HepG2 (cell line): ENCODE measurements at regions not wholly inside any gene's neighbourhood (a gene's known extent, or its start where the extent isn't known, plus 50 kb on each side); places are given as distances from the start of the nearest gene placed in this dataset.

ENCODE experiments used
- ATAC-seq: fragments of 200-7000 bp; cut with Tn5 transposase; 3 replicates; pipeline ENCODE4 v1.9.1; 2020; ENCODE audit warnings: mild to moderate bottlenecking, moderate library complexity
- BruUV-seq: library from RNA; stranded (reverse); fragments of 400-500 nt; replicated peaks from 2 replicates; lab custom pipeline; 2021; lab: Mats Ljungman, UMichigan
- CTCF ChIA-PET: fragments of 300-600 bp; formaldehyde crosslinking; extraction: SDS; loops from one replicate; lab custom pipeline; 2021; ENCODE audit warnings: low total read pairs, inconsistent platforms, low intra/inter-chr PET ratio; lab: Yijun Ruan, JAX
- POLR2A ChIA-PET: fragments of 350-600 bp; sonication (Branson Sonifier 250); formaldehyde crosslinking; loops from one replicate; lab custom pipeline; 2020; ENCODE audit warnings: antibody characterized with exemption, inconsistent platforms; lab: Yijun Ruan, JAX
- DNase-seq: peaks from one replicate; pipeline ENCODE4 v3.0.0-alpha.2; 2015; ENCODE audit warnings: low spot score
- FAIRE-seq: peaks from 3 replicates; lab custom pipeline; 2011; peaks lifted over from hg19 to GRCh38; lab: Jason Lieb, UNC
- H2AFZ ChIP-seq: one replicate; pipeline ENCODE4 v1.6.1; 2011; ENCODE audit warnings: low read length, inconsistent platforms
- H3K27ac ChIP-seq: fragments of 300-600 bp; 3 replicates; pipeline ENCODE4 v1.8.0; 2011; ENCODE audit warnings: mixed run types, mild to moderate bottlenecking, mixed read lengths, low read length, inconsistent platforms; ENCODE audit not compliant: insufficient read depth; ENCODE audit errors: extremely low read length
- H3K27me3 ChIP-seq, 2 experiments: fragments of 200-600 bp in 1 of 2; 2 replicates in 1 of 2; 3 replicates in 1 of 2; pipeline versions ENCODE4 v1.6.0 to v1.8.0; 2011; ENCODE audit warnings: low read length in 2 of 2, mild to moderate bottlenecking in 2 of 2, moderate library complexity in 2 of 2, inconsistent platforms in 1 of 2; ENCODE audit not compliant: insufficient read depth in 2 of 2, control insufficient read depth in 1 of 2
- H3K36me3 ChIP-seq, 2 experiments: fragments of 200-600 bp in 1 of 2; replicated peaks in 1 of 2; 2 replicates in 1 of 2; 3 replicates in 1 of 2; pipeline versions ENCODE4 v1.5.1 to v1.8.0; 2011; ENCODE audit warnings: low read length in 2 of 2, inconsistent platforms in 1 of 2; ENCODE audit not compliant: insufficient read depth in 2 of 2, control insufficient read depth in 1 of 2
- H3K4me1 ChIP-seq: 2 replicates; pipeline ENCODE4 v1.5.1; 2012; ENCODE audit warnings: low read length, inconsistent platforms; ENCODE audit not compliant: insufficient read depth
- H3K4me2 ChIP-seq: 2 replicates; pipeline ENCODE4 v1.6.0; 2011; ENCODE audit warnings: low read depth, low read length, inconsistent platforms
- H3K4me3 ChIP-seq, 3 experiments: fragments of 200-600 bp in 1 of 3; sonication (generic), shearing (Covaris generic) in 1 of 3; replicated peaks in 1 of 3; 2 replicates each; pipeline ENCODE4 v1.5.1; 2011 to 2016; ENCODE audit warnings: low read length in 3 of 3, inconsistent platforms in 2 of 3, low read depth in 2 of 3, mild to moderate bottlenecking in 2 of 3, control low read depth in 1 of 3, mixed read lengths in 1 of 3; ENCODE audit not compliant: insufficient read depth in 1 of 3
- H3K79me2 ChIP-seq: one replicate; pipeline ENCODE4 v1.6.1; 2011; ENCODE audit warnings: low read length, inconsistent platforms; ENCODE audit not compliant: insufficient read depth
- H3K9ac ChIP-seq: 2 replicates; pipeline ENCODE4 v1.6.0; 2011; ENCODE audit warnings: mild to moderate bottlenecking, low read depth, low read length, inconsistent platforms; ENCODE audit not compliant: insufficient read depth
- H3K9me3 ChIP-seq: 2 replicates; pipeline ENCODE4 v1.5.1; 2012; ENCODE audit warnings: mild to moderate bottlenecking, low read length
- H4K20me1 ChIP-seq: 2 replicates; pipeline ENCODE4 v1.6.0; 2011; ENCODE audit warnings: inconsistent platforms, mild to moderate bottlenecking, low read length, moderate library complexity; ENCODE audit not compliant: insufficient read depth
- DDIT3 ChIP-seq: sonication (generic); formaldehyde crosslinking; IDR thresholded peaks from 2 replicates; pipeline ENCODE4 v1.4.0; 2020; ENCODE audit warnings: mild to moderate bottlenecking, missing genetic modification reagents
- EP300 ChIP-seq, 3 experiments: sonication (generic) in 1 of 3; formaldehyde crosslinking in 1 of 3; IDR thresholded peaks; 2 replicates each; pipeline versions ENCODE4 v1.5.1 to v1.6.1; 2011 to 2020; ENCODE audit warnings: low read depth in 2 of 3, low read length in 2 of 3, borderline replicate concordance in 1 of 3, improper control_type of control experiment in 1 of 3, mild to moderate bottlenecking in 1 of 3, missing genetic modification reagents in 1 of 3, moderate library complexity in 1 of 3
- GRHL1 ChIP-seq: sonication (generic); formaldehyde crosslinking; conservative IDR thresholded peaks from 2 replicates; pipeline ENCODE4 v1.8.0; 2022; ENCODE audit warnings: missing genetic modification reagents
- HNRNPK ChIP-seq: fragments of 200-400 bp; formaldehyde crosslinking; IDR thresholded peaks from 2 replicates; pipeline ENCODE4 v1.6.1; 2018; ENCODE audit warnings: low read length, low read depth, moderate library complexity, mild to moderate bottlenecking; ENCODE audit not compliant: poor library complexity, severe bottlenecking
- MXD1 ChIP-seq: sonication (generic); formaldehyde crosslinking; IDR thresholded peaks from 2 replicates; pipeline ENCODE4 v1.4.0; 2020; ENCODE audit warnings: mild to moderate bottlenecking, missing genetic modification reagents
- NFE2L2 ChIP-seq: fragments of 150-350 bp; IDR thresholded peaks from 2 replicates; pipeline ENCODE4 v1.6.1; 2014; ENCODE audit warnings: low read length
- PHB2 ChIP-seq: fragments of 450-650 bp; IDR thresholded peaks from 2 replicates; pipeline ENCODE4 v1.6.1; 2018; ENCODE audit not compliant: partially characterized antibody
- SP4 ChIP-seq: sonication (generic); formaldehyde crosslinking; IDR thresholded peaks from 2 replicates; pipeline ENCODE4 v1.8.1; 2023; ENCODE audit warnings: mild to moderate bottlenecking, missing genetic modification reagents
- SRY ChIP-seq: sonication (generic); formaldehyde crosslinking; IDR thresholded peaks from 2 replicates; pipeline ENCODE4 v1.8.0; 2022; ENCODE audit warnings: mild to moderate bottlenecking, missing genetic modification reagents
- ZBTB44 ChIP-seq: sonication (generic); formaldehyde crosslinking; IDR thresholded peaks from 2 replicates; pipeline ENCODE4 v1.4.0; 2020; ENCODE audit warnings: missing genetic modification reagents
- ZNF501 ChIP-seq: sonication (generic); formaldehyde crosslinking; IDR thresholded peaks from 2 replicates; pipeline ENCODE4 v1.5.1; 2020; ENCODE audit warnings: mild to moderate bottlenecking, moderate library complexity, missing genetic modification reagents
- ZNF740 ChIP-seq: sonication (generic); formaldehyde crosslinking; IDR thresholded peaks from 2 replicates; pipeline ENCODE4 v1.4.0; 2020; ENCODE audit warnings: missing genetic modification reagents
- ZNF816 ChIP-seq: sonication (generic); formaldehyde crosslinking; IDR thresholded peaks from 2 replicates; pipeline ENCODE4 v1.8.0; 2022; ENCODE audit warnings: missing genetic modification reagents, mild to moderate bottlenecking, borderline replicate concordance
- WGBS: methylation state at CpG from one replicate; pipeline ENCODE4 v1.1.6; 2017; ENCODE audit warnings: low lambda C conversion rate; 5-methylcytosine and 5-hydroxymethylcytosine counted together
- in situ Hi-C: cut with HindIII; loops from 2 replicates; pipeline ENCODE4 v1.10.0; 2017; ENCODE audit warnings: low pct_unique_long_range_greater_than_20kb; ENCODE audit not compliant: extremely low pct_ligation_motif_present
- intact Hi-C: fragments of 100-400 bp; cut with micrococcal nuclease; formaldehyde crosslinking; loops from one replicate; pipeline ENCODE4 v1.10.0; 2022; ENCODE audit not compliant: unreplicated experiment

- in situ Hi-C loops, result no loop called here
- no peak for ATAC-seq
- TF ChIP-seq PHB2, result no peak
- TF ChIP-seq ZNF816 (CRISPR knock-in tag), result no peak
- no peak for TF ChIP-seq GRHL1
- no peak for TF ChIP-seq ZBTB44 (CRISPR knock-in tag)
- TF ChIP-seq DDIT3, result no peak
- TF ChIP-seq NFE2L2, result no peak
- TF ChIP-seq SRY (CRISPR knock-in tag), result no peak
- TF ChIP-seq MXD1 (CRISPR knock-in tag), result no peak
- no peak for TF ChIP-seq HNRNPK
- TF ChIP-seq EP300 (IDR thresholded peaks at IDR 0.05; ENCODE audit: low read depth in 2 of 2, low read length in 2 of 2), result no peak
- TF ChIP-seq EP300 (CRISPR knock-in tag; IDR thresholded peaks at IDR 0.05; ENCODE audit: borderline replicate concordance), result no peak
- TF ChIP-seq ZNF501 (CRISPR knock-in tag), result no peak
- TF ChIP-seq ZNF740 (CRISPR knock-in tag), result no peak
- no peak for TF ChIP-seq SP4 (CRISPR knock-in tag)
- H3K4me2 ChIP-seq, result no peak overlapping the region
- intact Hi-C loops, result no loop called here
- H3K4me3 ChIP-seq, result no peak overlapping the region
- no peaks in the 10 kb centered on the region for H4K20me1 ChIP-seq
- no peak for DNase-seq
- no peaks in the 10 kb centered on the region for H3K36me3 ChIP-seq
- H3K9ac ChIP-seq, result no peak overlapping the region
- H3K27me3 ChIP-seq, result no peaks in the 10 kb centered on the region; a peak in 1 of 5 replicates
- H3K27ac ChIP-seq, result no peak overlapping the region
- H3K9me3 ChIP-seq, result 0 out of 2 replicates have a peak, but pooled peaks cover 9% of the 10 kb centered on the region
- FAIRE-seq, result no peak
- WGBS, result 19% methylated on average over 7 of the region's 7 CpGs
- H2AFZ ChIP-seq, result no peak overlapping the region
- CTCF ChIA-PET, result no interaction called here
- no peaks in the 10 kb centered on the region for H3K4me1 ChIP-seq
- POLR2A ChIA-PET, result no interaction called here
- no peaks in the 10 kb centered on the region for H3K79me2 ChIP-seq
- BruUV-seq, result no TSS peak
These were observed 198.4 kb upstream of the NRP1 start for GRCh38 chr10:33532901-33533300.
